Left cardiac atrium (tissue), 4 donors: ENCODE measurements at regions not wholly inside any gene's neighbourhood (a gene's known extent, or its start where the extent isn't known, plus 50 kb on each side); places are given as distances from the start of the nearest gene placed in this dataset.

Source experiments
- ATAC-seq, 2 donors: fragments of 200-7000 bp; cut with Tn5 transposase; one replicate each; pipeline ENCODE4 v1.9.1; 2020; ENCODE audit warnings: mild to moderate bottlenecking in 2 of 2, moderate library complexity in 2 of 2
- DNase-seq: peaks from one replicate; pipeline ENCODE4 v3.0.0-alpha.2; 2020
- intact Hi-C, 2 donors: fragments of 100-400 bp; cut with DNase I; formaldehyde crosslinking; loops; one replicate each; pipeline versions ENCODE4 v1.14.1 to v1.15.1; 2022 to 2023
- donor health status: DM: no; HTN: yes; CAD: no.
- donor health status: DM: no; HTN: yes; CAD: no; lungs with severe emphysema.
- donor health status: DM: yes; HTN: yes; CAD: no.
- donor health status: Dilated cardiomyopathy.

- intact Hi-C loops, result no loop called here
- ATAC-seq, result peak in 1 of 2 donors; percentile 65
- no peak for DNase-seq
Observed at GRCh38 chr11:134008634-134009071, 51.9 kb upstream of the IGSF9B start.

- intact Hi-C loops, result no loop called here
- ATAC-seq (no peak), DNase-seq (no peak)
Observed at GRCh38 chr11:134013518-134013917, 55.4 kb upstream of the JAM3 start.

- ATAC-seq (peak; percentile 56 to 83), DNase-seq (peak; percentile 52)
- intact Hi-C loops, result no loop called here
Observed at GRCh38 chr11:134014511-134014910, 54.4 kb upstream of the JAM3 start.

- intact Hi-C loops, result no loop called here
- peak; percentile 74 to 90 for ATAC-seq
- DNase-seq, result no peak
Observed at GRCh38 chr11:134015556-134015955, 53.3 kb upstream of the JAM3 start.

GRCh38 chr11:134017511-134018430, 51.1 kb upstream of the JAM3 start:
- intact Hi-C loops, result no loop called here
- DNase-seq, result no peak
- no peak for ATAC-seq
